Suppressor macrophage treated with lipopolysaccharide for 4 hours (primary cell): ENCODE measurements at regions not wholly inside any gene's neighbourhood (a gene's known extent, or its start where the extent isn't known, plus 50 kb on each side); places are given as distances from the start of the nearest gene placed in this dataset.

Experiments used
- DNase-seq: peaks from one replicate; pipeline ENCODE4 v3.0.0-alpha.2; 2020

- DNase-seq: no peak
Measured at GRCh38 chr1:101730559-101730958, 266.2 kb downstream of the OLFM3 start.

GRCh38 chr1:101732261-101732660, 264.5 kb downstream of the OLFM3 start:
- DNase-seq: no peak

- no peak for DNase-seq
Measured at GRCh38 chr1:101733340-101733739, 263.4 kb downstream of the OLFM3 start.

- no peak for DNase-seq
Measured at GRCh38 chr1:101738475-101738874, 258.3 kb downstream of the OLFM3 start.

- no peak for DNase-seq
Measured at GRCh38 chr1:101739146-101739545, 257.6 kb downstream of the OLFM3 start.

GRCh38 chr1:101739826-101740330, 256.8 kb downstream of the OLFM3 start:
- no peak for DNase-seq

- DNase-seq: no peak
Measured at GRCh38 chr1:101741910-101742309, 254.8 kb downstream of the OLFM3 start.

- no peak for DNase-seq
Measured at GRCh38 chr1:101742509-101742908, 254.2 kb downstream of the OLFM3 start.

- DNase-seq: no peak
Measured at GRCh38 chr1:101745551-101746270, 251.0 kb downstream of the OLFM3 start.

GRCh38 chr1:101748077-101748476, 248.6 kb downstream of the OLFM3 start:
- no peak for DNase-seq
